ENCODE measurements at regions not wholly inside any gene's neighbourhood (a gene's known extent, or its start where the extent isn't known, plus 50 kb on each side); places are given as distances from the start of the nearest gene placed in this dataset.

- Histone ChIP-seq H3K4me1 (ENCODE audit: control insufficient read depth, insufficient read depth, low read length) (no peaks in the 10 kb centered on the region), H3K27ac (ENCODE audit: low read length) (no peak overlapping the region), H3K9ac (ENCODE audit: low read length in 2 of 2) (no peak overlapping the region), H3K4me3 (ENCODE audit: low read length in 2 of 2) (no peak overlapping the region), H3K9me3 (ENCODE audit: control insufficient read depth in 2 of 2, low read length in 2 of 2) (no peaks in the 10 kb centered on the region), H3K27me3 (ENCODE audit: control insufficient read depth in 1 of 2, insufficient read depth in 2 of 2, low read length in 2 of 2) (no peaks in the 10 kb centered on the region), H3K36me3 (ENCODE audit: control insufficient read depth in 2 of 2, insufficient read depth in 2 of 2, low read length in 2 of 2) (no peaks in the 10 kb centered on the region)
Observed at GRCh38 chr12:22893878-22894277, 268.9 kb downstream of the ETNK1 start.

- no peak overlapping the region for H3K4me3 ChIP-seq (ENCODE audit: low read length in 2 of 2)
- no peaks in the 10 kb centered on the region for H3K9me3 ChIP-seq (ENCODE audit: control insufficient read depth in 2 of 2, low read length in 2 of 2)
- no peaks in the 10 kb centered on the region for H3K36me3 ChIP-seq (ENCODE audit: control insufficient read depth in 2 of 2, insufficient read depth in 2 of 2, low read length in 2 of 2)
- H3K9ac ChIP-seq (ENCODE audit: low read length in 2 of 2) = no peak overlapping the region
- no peaks in the 10 kb centered on the region for H3K27me3 ChIP-seq (ENCODE audit: control insufficient read depth in 1 of 2, insufficient read depth in 2 of 2, low read length in 2 of 2)
- no peaks in the 10 kb centered on the region for H3K4me1 ChIP-seq (ENCODE audit: control insufficient read depth, insufficient read depth, low read length)
- H3K27ac ChIP-seq (ENCODE audit: low read length) = no peak overlapping the region
Observed at GRCh38 chr12:22899184-22899583, 274.2 kb downstream of the ETNK1 start.

DNA sequence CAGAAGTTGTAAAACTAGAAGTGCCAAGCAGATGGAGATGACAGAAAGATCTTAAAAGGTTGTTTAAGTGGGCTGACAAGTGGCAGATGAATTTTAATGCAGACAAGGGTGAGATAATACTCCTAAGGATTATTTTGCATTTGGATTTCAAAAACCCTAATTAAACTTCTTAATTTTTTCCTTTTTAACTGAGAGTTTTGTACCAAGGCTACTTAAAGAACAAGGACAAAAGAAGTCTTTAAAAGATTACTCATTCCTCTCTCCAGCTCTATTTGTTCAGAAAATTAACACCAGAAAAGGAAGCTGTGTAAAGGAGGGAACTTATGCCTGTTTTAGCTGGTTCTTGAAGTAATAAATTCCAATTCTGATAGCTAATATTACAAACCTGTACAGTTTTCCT, 275.4 kb downstream of the ETNK1 start:
- Histone ChIP-seq H3K4me3 (ENCODE audit: low read length in 2 of 2) (no peak overlapping the region), H3K9me3 (ENCODE audit: control insufficient read depth in 2 of 2, low read length in 2 of 2) (no peaks in the 10 kb centered on the region), H3K27ac (ENCODE audit: low read length) (no peak overlapping the region), H3K27me3 (ENCODE audit: control insufficient read depth in 1 of 2, insufficient read depth in 2 of 2, low read length in 2 of 2) (no peaks in the 10 kb centered on the region), H3K4me1 (ENCODE audit: control insufficient read depth, insufficient read depth, low read length) (no peaks in the 10 kb centered on the region), H3K9ac (ENCODE audit: low read length in 2 of 2) (no peak overlapping the region), H3K36me3 (ENCODE audit: control insufficient read depth in 2 of 2, insufficient read depth in 2 of 2, low read length in 2 of 2) (no peaks in the 10 kb centered on the region)

DNA sequence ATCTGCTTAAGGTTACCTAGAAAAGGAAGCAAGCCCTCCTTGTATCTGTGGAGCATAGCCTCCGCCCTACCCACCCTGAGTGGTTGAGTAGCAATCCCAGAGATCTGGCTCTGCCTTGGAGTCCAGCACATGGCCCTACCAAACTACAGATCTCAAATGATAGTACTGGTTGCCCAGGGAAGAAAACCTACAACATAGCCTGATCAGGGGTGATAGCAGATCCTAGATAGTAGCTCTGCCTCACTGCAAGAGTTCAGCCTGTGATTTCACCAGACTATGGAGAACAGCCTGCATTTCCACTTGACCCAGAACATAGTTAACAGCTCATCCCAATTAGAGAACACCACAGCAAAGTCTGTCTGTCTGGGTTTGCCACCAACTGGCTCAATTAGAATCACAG, 279.5 kb downstream of the ETNK1 start:
- Histone ChIP-seq H3K36me3 (ENCODE audit: control insufficient read depth in 2 of 2, insufficient read depth in 2 of 2, low read length in 2 of 2) (no peaks in the 10 kb centered on the region), H3K4me1 (ENCODE audit: control insufficient read depth, insufficient read depth, low read length) (no peaks in the 10 kb centered on the region), H3K4me3 (ENCODE audit: low read length in 2 of 2) (no peak overlapping the region), H3K9me3 (ENCODE audit: control insufficient read depth in 2 of 2, low read length in 2 of 2) (no peaks in the 10 kb centered on the region), H3K9ac (ENCODE audit: low read length in 2 of 2) (no peak overlapping the region), H3K27ac (ENCODE audit: low read length) (no peak overlapping the region), H3K27me3 (ENCODE audit: control insufficient read depth in 1 of 2, insufficient read depth in 2 of 2, low read length in 2 of 2) (no peaks in the 10 kb centered on the region)

- Histone ChIP-seq H3K27me3 (ENCODE audit: control insufficient read depth in 1 of 2, insufficient read depth in 2 of 2, low read length in 2 of 2) (no peaks in the 10 kb centered on the region), H3K36me3 (ENCODE audit: control insufficient read depth in 2 of 2, insufficient read depth in 2 of 2, low read length in 2 of 2) (no peaks in the 10 kb centered on the region), H3K9me3 (ENCODE audit: control insufficient read depth in 2 of 2, low read length in 2 of 2) (no peaks in the 10 kb centered on the region), H3K4me1 (ENCODE audit: control insufficient read depth, insufficient read depth, low read length) (no peaks in the 10 kb centered on the region), H3K9ac (ENCODE audit: low read length in 2 of 2) (no peak overlapping the region), H3K27ac (ENCODE audit: low read length) (no peak overlapping the region), H3K4me3 (ENCODE audit: low read length in 2 of 2) (no peak overlapping the region)
Observed at GRCh38 chr12:22916241-22916640, 291.3 kb downstream of the ETNK1 start.

GRCh38 chr12:22916815-22917214, 291.8 kb downstream of the ETNK1 start:
- no peaks in the 10 kb centered on the region for H3K4me1 ChIP-seq (ENCODE audit: control insufficient read depth, insufficient read depth, low read length)
- no peak overlapping the region for H3K4me3 ChIP-seq (ENCODE audit: low read length in 2 of 2)
- no peaks in the 10 kb centered on the region for H3K36me3 ChIP-seq (ENCODE audit: control insufficient read depth in 2 of 2, insufficient read depth in 2 of 2, low read length in 2 of 2)
- H3K9ac ChIP-seq (ENCODE audit: low read length in 2 of 2) = no peak overlapping the region
- no peaks in the 10 kb centered on the region for H3K9me3 ChIP-seq (ENCODE audit: control insufficient read depth in 2 of 2, low read length in 2 of 2)
- H3K27me3 ChIP-seq (ENCODE audit: control insufficient read depth in 1 of 2, insufficient read depth in 2 of 2, low read length in 2 of 2) = no peaks in the 10 kb centered on the region
- H3K27ac ChIP-seq (ENCODE audit: low read length) = no peak overlapping the region

DNA sequence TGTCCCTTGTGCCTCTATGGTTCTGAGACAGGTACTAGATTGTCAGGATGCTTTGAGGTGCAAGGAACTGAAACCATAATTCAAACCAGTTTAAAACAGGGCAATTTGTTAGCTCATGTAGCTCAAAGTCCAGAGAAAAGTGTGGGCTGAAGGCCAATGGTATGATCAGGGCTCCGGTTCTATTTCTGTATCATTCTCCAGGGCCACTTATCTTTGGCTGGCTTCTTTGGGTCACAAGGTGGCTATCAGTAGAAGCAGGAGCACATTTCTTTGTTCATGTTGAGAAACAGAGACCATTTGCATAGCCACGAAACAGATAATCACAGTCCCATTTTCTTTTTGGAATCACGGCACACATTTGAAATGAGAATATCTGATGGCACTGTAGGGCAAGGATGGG, 294.9 kb downstream of the ETNK1 start:
- Histone ChIP-seq H3K27ac (ENCODE audit: low read length) (no peak overlapping the region), H3K9me3 (ENCODE audit: control insufficient read depth in 2 of 2, low read length in 2 of 2) (no peaks in the 10 kb centered on the region), H3K4me3 (ENCODE audit: low read length in 2 of 2) (no peak overlapping the region), H3K36me3 (ENCODE audit: control insufficient read depth in 2 of 2, insufficient read depth in 2 of 2, low read length in 2 of 2) (no peaks in the 10 kb centered on the region), H3K4me1 (ENCODE audit: control insufficient read depth, insufficient read depth, low read length) (no peaks in the 10 kb centered on the region), H3K27me3 (ENCODE audit: control insufficient read depth in 1 of 2, insufficient read depth in 2 of 2, low read length in 2 of 2) (no peaks in the 10 kb centered on the region), H3K9ac (ENCODE audit: low read length in 2 of 2) (no peak overlapping the region)

- Histone ChIP-seq H3K9ac (ENCODE audit: low read length in 2 of 2) (no peak overlapping the region), H3K9me3 (ENCODE audit: control insufficient read depth in 2 of 2, low read length in 2 of 2) (no peaks in the 10 kb centered on the region), H3K27ac (ENCODE audit: low read length) (no peak overlapping the region), H3K27me3 (ENCODE audit: control insufficient read depth in 1 of 2, insufficient read depth in 2 of 2, low read length in 2 of 2) (no peaks in the 10 kb centered on the region), H3K36me3 (ENCODE audit: control insufficient read depth in 2 of 2, insufficient read depth in 2 of 2, low read length in 2 of 2) (no peaks in the 10 kb centered on the region), H3K4me1 (ENCODE audit: control insufficient read depth, insufficient read depth, low read length) (no peaks in the 10 kb centered on the region), H3K4me3 (ENCODE audit: low read length in 2 of 2) (no peak overlapping the region)
Observed at GRCh38 chr12:22923768-22924167, 298.8 kb downstream of the ETNK1 start.

DNA sequence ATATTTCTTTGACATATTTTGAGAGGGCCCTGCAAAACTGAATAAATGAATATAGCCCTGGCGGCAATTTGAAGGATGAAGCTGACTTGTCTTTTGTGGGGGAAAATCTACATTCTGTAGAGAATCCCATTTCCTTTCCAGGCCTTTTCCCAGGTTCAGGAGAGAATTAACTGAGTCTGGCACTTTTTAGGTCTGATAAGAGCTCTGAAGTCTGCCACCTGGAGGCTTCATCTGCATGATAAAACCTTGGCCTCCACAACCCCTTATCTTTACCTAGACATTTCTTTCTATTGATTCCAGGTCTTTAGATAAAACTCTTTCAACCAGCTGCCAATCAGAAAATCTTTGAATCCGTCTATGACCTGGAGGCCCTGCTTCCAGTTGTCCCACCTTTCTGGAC, 299.4 kb downstream of the ETNK1 start:
- no peak overlapping the region for H3K27ac ChIP-seq (ENCODE audit: low read length)
- no peaks in the 10 kb centered on the region for H3K27me3 ChIP-seq (ENCODE audit: control insufficient read depth in 1 of 2, insufficient read depth in 2 of 2, low read length in 2 of 2)
- H3K9me3 ChIP-seq (ENCODE audit: control insufficient read depth in 2 of 2, low read length in 2 of 2) = no peaks in the 10 kb centered on the region
- no peaks in the 10 kb centered on the region for H3K4me1 ChIP-seq (ENCODE audit: control insufficient read depth, insufficient read depth, low read length)
- no peak overlapping the region for H3K9ac ChIP-seq (ENCODE audit: low read length in 2 of 2)
- no peaks in the 10 kb centered on the region for H3K36me3 ChIP-seq (ENCODE audit: control insufficient read depth in 2 of 2, insufficient read depth in 2 of 2, low read length in 2 of 2)
- no peak overlapping the region for H3K4me3 ChIP-seq (ENCODE audit: low read length in 2 of 2)

DNA sequence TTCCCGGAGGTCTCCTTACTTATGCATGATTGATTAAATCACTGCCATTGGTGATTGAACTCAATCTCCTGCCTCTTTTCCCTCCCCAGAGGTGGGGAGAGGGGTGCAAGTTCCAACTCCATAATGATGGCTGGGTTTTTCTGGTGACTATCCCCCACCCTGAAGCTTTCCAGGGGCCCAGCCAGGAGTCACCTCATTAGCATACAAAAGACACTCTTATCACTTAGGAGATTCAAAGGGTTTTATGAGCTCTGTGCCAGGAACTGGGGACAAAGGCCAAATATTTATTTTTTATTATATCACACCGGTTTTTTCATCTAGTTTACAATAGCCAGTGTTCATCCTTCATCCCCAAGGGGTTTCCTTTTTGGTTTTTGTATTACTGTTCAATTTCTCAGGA, 300.7 kb downstream of the ETNK1 start:
- Histone ChIP-seq H3K9ac (ENCODE audit: low read length in 2 of 2) (no peak overlapping the region), H3K4me1 (ENCODE audit: control insufficient read depth, insufficient read depth, low read length) (no peaks in the 10 kb centered on the region), H3K9me3 (ENCODE audit: control insufficient read depth in 2 of 2, low read length in 2 of 2) (no peaks in the 10 kb centered on the region), H3K36me3 (ENCODE audit: control insufficient read depth in 2 of 2, insufficient read depth in 2 of 2, low read length in 2 of 2) (no peaks in the 10 kb centered on the region), H3K27ac (ENCODE audit: low read length) (no peak overlapping the region), H3K4me3 (ENCODE audit: low read length in 2 of 2) (no peak overlapping the region), H3K27me3 (ENCODE audit: control insufficient read depth in 1 of 2, insufficient read depth in 2 of 2, low read length in 2 of 2) (no peaks in the 10 kb centered on the region)

DNA sequence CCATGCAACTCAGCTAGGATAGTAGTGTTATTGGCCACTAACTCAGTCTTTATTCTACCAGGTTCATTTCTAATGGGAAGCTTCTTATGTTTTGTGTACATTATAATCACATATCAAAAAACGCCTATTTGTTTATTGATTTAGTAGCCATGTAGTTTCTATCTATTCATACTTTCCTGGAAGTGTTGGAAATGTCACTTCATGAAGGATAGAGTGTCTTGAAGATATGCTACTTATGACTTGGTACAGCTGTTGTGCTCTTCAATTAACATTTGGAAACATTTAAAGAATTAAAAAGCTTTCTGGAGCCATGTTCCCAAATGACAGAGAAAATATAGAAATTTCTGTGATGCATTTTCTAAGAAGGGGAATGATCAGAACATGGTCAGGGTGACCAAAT, 307.5 kb downstream of the ETNK1 start:
- H3K4me3 ChIP-seq (ENCODE audit: low read length in 2 of 2) = no peak overlapping the region
- no peaks in the 10 kb centered on the region for H3K36me3 ChIP-seq (ENCODE audit: control insufficient read depth in 2 of 2, insufficient read depth in 2 of 2, low read length in 2 of 2)
- no peaks in the 10 kb centered on the region for H3K4me1 ChIP-seq (ENCODE audit: control insufficient read depth, insufficient read depth, low read length)
- H3K27ac ChIP-seq (ENCODE audit: low read length) = no peak overlapping the region
- H3K9ac ChIP-seq (ENCODE audit: low read length in 2 of 2) = no peak overlapping the region
- H3K27me3 ChIP-seq (ENCODE audit: control insufficient read depth in 1 of 2, insufficient read depth in 2 of 2, low read length in 2 of 2) = no peaks in the 10 kb centered on the region
- no peaks in the 10 kb centered on the region for H3K9me3 ChIP-seq (ENCODE audit: control insufficient read depth in 2 of 2, low read length in 2 of 2)

GRCh38 chr12:22935090-22935489, 310.1 kb downstream of the ETNK1 start:
- Histone ChIP-seq H3K36me3 (ENCODE audit: control insufficient read depth in 2 of 2, insufficient read depth in 2 of 2, low read length in 2 of 2) (no peaks in the 10 kb centered on the region), H3K27ac (ENCODE audit: low read length) (no peak overlapping the region), H3K9me3 (ENCODE audit: control insufficient read depth in 2 of 2, low read length in 2 of 2) (no peaks in the 10 kb centered on the region), H3K4me3 (ENCODE audit: low read length in 2 of 2) (no peak overlapping the region), H3K9ac (ENCODE audit: low read length in 2 of 2) (no peak overlapping the region), H3K4me1 (ENCODE audit: control insufficient read depth, insufficient read depth, low read length) (no peaks in the 10 kb centered on the region), H3K27me3 (ENCODE audit: control insufficient read depth in 1 of 2, insufficient read depth in 2 of 2, low read length in 2 of 2) (no peaks in the 10 kb centered on the region)

All from stomach smooth muscle (tissue), 2 donors.